WTC11 (cell line): ENCODE measurements at regions not wholly inside any gene's neighbourhood (a gene's known extent, or its start where the extent isn't known, plus 50 kb on each side); places are given as distances from the start of the nearest gene placed in this dataset.
"Not testable (repeated sequence)": the region's sequence is repeated elsewhere in the genome, so short reads cannot be mapped to it uniquely, and the experiment has no call there.

Source experiments
- ETV6 ChIP-seq: sonication (generic); formaldehyde crosslinking; IDR thresholded peaks from 2 replicates; pipeline ENCODE4 v1.8.1; 2022; ENCODE audit warnings: mild to moderate bottlenecking, missing genetic modification reagents
- HMGA2 ChIP-seq: fragments of 250-450 bp; sonication (Bioruptor Pico); IDR thresholded peaks from 2 replicates; pipeline ENCODE4 v1.4.0; 2021; ENCODE audit warnings: mild to moderate bottlenecking, moderate library complexity
- IRF2 ChIP-seq: sonication (generic); formaldehyde crosslinking; IDR thresholded peaks from 2 replicates; pipeline ENCODE4 v1.8.0; 2022; ENCODE audit warnings: low read depth, missing genetic modification reagents, borderline replicate concordance
- TF ChIP-seq, protein P1 (sequence below): fragments of 200-600 bp; IDR thresholded peaks from 2 replicates; pipeline ENCODE4 v1.8.0; 2022; ENCODE audit warnings: antibody characterized with exemption
- TF ChIP-seq, protein P2 (sequence below): sonication (generic); formaldehyde crosslinking; IDR thresholded peaks from 2 replicates; pipeline ENCODE4 v1.8.1; 2022; ENCODE audit warnings: low read depth, missing genetic modification reagents, borderline replicate concordance

DNA sequence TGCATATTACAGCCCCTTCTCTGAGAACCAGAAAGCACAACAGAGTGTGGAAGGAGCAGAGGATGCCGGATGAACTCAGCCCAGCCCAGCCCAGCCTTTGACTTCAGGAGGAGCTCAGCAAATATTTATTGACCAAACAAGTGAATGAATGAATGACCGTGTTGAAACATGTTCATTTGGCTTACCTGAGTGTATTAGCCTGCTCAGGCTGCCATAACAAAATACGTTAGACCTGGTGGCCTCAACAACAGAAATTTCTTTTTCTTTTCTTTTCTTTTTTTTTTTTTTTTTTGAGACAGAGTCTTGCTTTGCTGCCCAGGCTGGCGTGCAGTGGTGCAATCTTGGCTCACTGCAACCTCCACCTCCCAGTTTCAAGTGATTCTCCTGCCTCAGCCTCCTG lies 164.7 kb downstream of the RGS9 start:
- TF ChIP-seq, protein P1, sequence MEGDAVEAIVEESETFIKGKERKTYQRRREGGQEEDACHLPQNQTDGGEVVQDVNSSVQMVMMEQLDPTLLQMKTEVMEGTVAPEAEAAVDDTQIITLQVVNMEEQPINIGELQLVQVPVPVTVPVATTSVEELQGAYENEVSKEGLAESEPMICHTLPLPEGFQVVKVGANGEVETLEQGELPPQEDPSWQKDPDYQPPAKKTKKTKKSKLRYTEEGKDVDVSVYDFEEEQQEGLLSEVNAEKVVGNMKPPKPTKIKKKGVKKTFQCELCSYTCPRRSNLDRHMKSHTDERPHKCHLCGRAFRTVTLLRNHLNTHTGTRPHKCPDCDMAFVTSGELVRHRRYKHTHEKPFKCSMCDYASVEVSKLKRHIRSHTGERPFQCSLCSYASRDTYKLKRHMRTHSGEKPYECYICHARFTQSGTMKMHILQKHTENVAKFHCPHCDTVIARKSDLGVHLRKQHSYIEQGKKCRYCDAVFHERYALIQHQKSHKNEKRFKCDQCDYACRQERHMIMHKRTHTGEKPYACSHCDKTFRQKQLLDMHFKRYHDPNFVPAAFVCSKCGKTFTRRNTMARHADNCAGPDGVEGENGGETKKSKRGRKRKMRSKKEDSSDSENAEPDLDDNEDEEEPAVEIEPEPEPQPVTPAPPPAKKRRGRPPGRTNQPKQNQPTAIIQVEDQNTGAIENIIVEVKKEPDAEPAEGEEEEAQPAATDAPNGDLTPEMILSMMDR = not testable (repeated sequence)
- TF ChIP-seq, protein P2, sequence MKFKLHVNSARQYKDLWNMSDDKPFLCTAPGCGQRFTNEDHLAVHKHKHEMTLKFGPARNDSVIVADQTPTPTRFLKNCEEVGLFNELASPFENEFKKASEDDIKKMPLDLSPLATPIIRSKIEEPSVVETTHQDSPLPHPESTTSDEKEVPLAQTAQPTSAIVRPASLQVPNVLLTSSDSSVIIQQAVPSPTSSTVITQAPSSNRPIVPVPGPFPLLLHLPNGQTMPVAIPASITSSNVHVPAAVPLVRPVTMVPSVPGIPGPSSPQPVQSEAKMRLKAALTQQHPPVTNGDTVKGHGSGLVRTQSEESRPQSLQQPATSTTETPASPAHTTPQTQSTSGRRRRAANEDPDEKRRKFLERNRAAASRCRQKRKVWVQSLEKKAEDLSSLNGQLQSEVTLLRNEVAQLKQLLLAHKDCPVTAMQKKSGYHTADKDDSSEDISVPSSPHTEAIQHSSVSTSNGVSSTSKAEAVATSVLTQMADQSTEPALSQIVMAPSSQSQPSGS = not testable (repeated sequence)
- TF ChIP-seq IRF2 (CRISPR knock-in tag); ETV6; HMGA2: not testable (repeated sequence)
